WERI-Rb-1 (cell line): ENCODE measurements at regions not wholly inside any gene's neighbourhood (a gene's known extent, or its start where the extent isn't known, plus 50 kb on each side); places are given as distances from the start of the nearest gene placed in this dataset.
A peak's percentile ranks its signal among the peaks of the same experiment; 100 is the strongest.

ENCODE experiments used
- DNase-seq: peaks from one replicate; pipeline ENCODE4 v3.0.0-alpha.2; 2020
- H3K27ac ChIP-seq: fragments of 250-450 bp; sonication (Bioruptor Pico); 2 replicates; pipeline ENCODE4 v1.5.1; 2020; ENCODE audit warnings: mild to moderate bottlenecking, moderate library complexity
- H3K27me3 ChIP-seq: fragments of 250-450 bp; sonication (Bioruptor Pico); 2 replicates; pipeline ENCODE4 v1.5.1; 2021; ENCODE audit warnings: mild to moderate bottlenecking, low read depth, moderate library complexity; ENCODE audit not compliant: insufficient read depth, severe bottlenecking
- H3K36me3 ChIP-seq: fragments of 250-450 bp; sonication (Bioruptor Pico); 2 replicates; pipeline ENCODE4 v1.5.1; 2020; ENCODE audit warnings: mild to moderate bottlenecking, moderate library complexity
- H3K4me3 ChIP-seq: 2 replicates; pipeline ENCODE4 v1.5.1; 2011; ENCODE audit warnings: low read depth, mild to moderate bottlenecking, control low read depth, low read length
- H3K9me3 ChIP-seq: fragments of 250-450 bp; sonication (Bioruptor Pico); 2 replicates; pipeline ENCODE4 v1.5.1; 2021; ENCODE audit warnings: mild to moderate bottlenecking, moderate library complexity; ENCODE audit not compliant: severe bottlenecking
- CTCF ChIP-seq: IDR thresholded peaks from 2 replicates; pipeline ENCODE4 v1.5.1; 2011; ENCODE audit warnings: low read depth, mild to moderate bottlenecking, control low read depth, inconsistent platforms, low read length

GRCh38 chr6:816510-817084 lies 123.7 kb upstream of the EXOC2 start:
- H3K4me3 ChIP-seq = no peak overlapping the region
- no peak for TF ChIP-seq CTCF
- no peaks in the 10 kb centered on the region for H3K27me3 ChIP-seq
- no peaks in the 10 kb centered on the region for H3K9me3 ChIP-seq
- no peak overlapping the region for H3K27ac ChIP-seq
- no peaks in the 10 kb centered on the region for H3K36me3 ChIP-seq
- no peak for DNase-seq

- DNase-seq = peak; percentile 81
Measured at GRCh38 chr6:815348-815738, 122.4 kb upstream of the EXOC2 start.

GRCh38 chr6:814378-815347 lies 121.7 kb upstream of the EXOC2 start:
- DNase-seq = no peak
- H3K36me3 ChIP-seq = no peaks in the 10 kb centered on the region
- no peaks in the 10 kb centered on the region for H3K27me3 ChIP-seq
- no peak for TF ChIP-seq CTCF
- no peak overlapping the region for H3K27ac ChIP-seq
- no peaks in the 10 kb centered on the region for H3K9me3 ChIP-seq
- H3K4me3 ChIP-seq = no peak overlapping the region

More at GRCh38 chr6:815348-815738, 122.4 kb upstream of the EXOC2 start:
- Histone ChIP-seq H3K9me3 (no peaks in the 10 kb centered on the region), H3K36me3 (no peaks in the 10 kb centered on the region), H3K27ac (no peak overlapping the region), H3K4me3 (no peak overlapping the region), H3K27me3 (no peaks in the 10 kb centered on the region)
- peak; percentile 93 for TF ChIP-seq CTCF

GRCh38 chr6:811831-812230 lies 118.9 kb upstream of the EXOC2 start:
- Histone ChIP-seq H3K27me3 (no peaks in the 10 kb centered on the region), H3K9me3 (no peaks in the 10 kb centered on the region), H3K27ac (no peak overlapping the region), H3K36me3 (no peaks in the 10 kb centered on the region), H3K4me3 (no peak overlapping the region)
- no peak for TF ChIP-seq CTCF
- DNase-seq = no peak

GRCh38 chr6:811191-811590 lies 118.3 kb upstream of the EXOC2 start:
- DNase-seq = no peak
- Histone ChIP-seq H3K4me3 (no peak overlapping the region), H3K36me3 (no peaks in the 10 kb centered on the region), H3K27me3 (no peaks in the 10 kb centered on the region), H3K27ac (no peak overlapping the region), H3K9me3 (no peaks in the 10 kb centered on the region)
- TF ChIP-seq CTCF = no peak
